ENCODE measurements at regions not wholly inside any gene's neighbourhood (a gene's known extent, or its start where the extent isn't known, plus 50 kb on each side); places are given as distances from the start of the nearest gene placed in this dataset.
A peak's percentile ranks its signal among the peaks of the same experiment; 100 is the strongest.
"Not testable (repeated sequence)": the region's sequence is repeated elsewhere in the genome, so short reads cannot be mapped to it uniquely, and the experiment has no call there.

- no peaks in the 10 kb centered on the region for H3K9me3 ChIP-seq (ENCODE audit: control insufficient read depth, insufficient read depth, low read depth, low read length)
- H3K4me3 ChIP-seq (ENCODE audit: low read depth, low read length): no peak overlapping the region
- no peak overlapping the region for H3K27ac ChIP-seq (ENCODE audit: extremely low read depth, low read depth, low read length)
- H3K36me3 ChIP-seq (ENCODE audit: control insufficient read depth in 2 of 2, insufficient read depth in 1 of 2, low read length in 2 of 2): no peaks in the 10 kb centered on the region
- TF ChIP-seq ZSCAN23 (tag by site-specific recombination; IDR thresholded peaks at IDR 0.05): no peak
- no peak for TF ChIP-seq ZNF521 (tag by site-specific recombination; IDR thresholded peaks at IDR 0.05)
- no peak for TF ChIP-seq ZNF341 (tag by site-specific recombination; IDR thresholded peaks at IDR 0.05; ENCODE audit: low read depth)
- no peak for TF ChIP-seq ZNF354C (tag by site-specific recombination; IDR thresholded peaks at IDR 0.05; ENCODE audit: borderline replicate concordance, low read depth)
- TF ChIP-seq RBAK (tag by site-specific recombination; IDR thresholded peaks at IDR 0.05): no peak
- TF ChIP-seq KLF1 (tag by site-specific recombination; IDR thresholded peaks at IDR 0.05): no peak
- no peak for TF ChIP-seq ZNF26 (tag by site-specific recombination; IDR thresholded peaks at IDR 0.05)
- TF ChIP-seq, protein P1, sequence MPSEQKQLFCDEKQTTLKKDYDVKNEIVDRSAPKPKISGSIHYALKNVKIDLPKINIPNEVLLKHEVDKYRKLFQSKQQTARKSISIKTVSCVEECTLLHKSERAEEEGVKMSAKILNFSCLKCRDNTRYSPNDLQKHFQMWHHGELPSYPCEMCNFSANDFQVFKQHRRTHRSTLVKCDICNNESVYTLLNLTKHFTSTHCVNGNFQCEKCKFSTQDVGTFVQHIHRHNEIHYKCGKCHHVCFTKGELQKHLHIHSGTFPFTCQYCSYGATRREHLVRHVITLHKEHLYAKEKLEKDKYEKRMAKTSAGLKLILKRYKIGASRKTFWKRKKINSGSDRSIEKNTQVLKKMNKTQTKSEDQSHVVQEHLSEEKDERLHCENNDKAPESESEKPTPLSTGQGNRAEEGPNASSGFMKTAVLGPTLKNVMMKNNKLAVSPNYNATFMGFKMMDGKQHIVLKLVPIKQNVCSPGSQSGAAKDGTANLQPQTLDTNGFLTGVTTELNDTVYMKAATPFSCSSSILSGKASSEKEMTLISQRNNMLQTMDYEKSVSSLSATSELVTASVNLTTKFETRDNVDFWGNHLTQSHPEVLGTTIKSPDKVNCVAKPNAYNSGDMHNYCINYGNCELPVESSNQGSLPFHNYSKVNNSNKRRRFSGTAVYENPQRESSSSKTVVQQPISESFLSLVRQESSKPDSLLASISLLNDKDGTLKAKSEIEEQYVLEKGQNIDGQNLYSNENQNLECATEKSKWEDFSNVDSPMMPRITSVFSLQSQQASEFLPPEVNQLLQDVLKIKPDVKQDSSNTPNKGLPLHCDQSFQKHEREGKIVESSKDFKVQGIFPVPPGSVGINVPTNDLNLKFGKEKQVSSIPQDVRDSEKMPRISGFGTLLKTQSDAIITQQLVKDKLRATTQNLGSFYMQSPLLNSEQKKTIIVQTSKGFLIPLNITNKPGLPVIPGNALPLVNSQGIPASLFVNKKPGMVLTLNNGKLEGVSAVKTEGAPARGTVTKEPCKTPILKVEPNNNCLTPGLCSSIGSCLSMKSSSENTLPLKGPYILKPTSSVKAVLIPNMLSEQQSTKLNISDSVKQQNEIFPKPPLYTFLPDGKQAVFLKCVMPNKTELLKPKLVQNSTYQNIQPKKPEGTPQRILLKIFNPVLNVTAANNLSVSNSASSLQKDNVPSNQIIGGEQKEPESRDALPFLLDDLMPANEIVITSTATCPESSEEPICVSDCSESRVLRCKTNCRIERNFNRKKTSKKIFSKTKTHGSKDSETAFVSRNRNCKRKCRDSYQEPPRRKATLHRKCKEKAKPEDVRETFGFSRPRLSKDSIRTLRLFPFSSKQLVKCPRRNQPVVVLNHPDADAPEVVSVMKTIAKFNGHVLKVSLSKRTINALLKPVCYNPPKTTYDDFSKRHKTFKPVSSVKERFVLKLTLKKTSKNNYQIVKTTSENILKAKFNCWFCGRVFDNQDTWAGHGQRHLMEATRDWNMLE (tag by site-specific recombination; conservative IDR thresholded peaks at IDR 0.05; ENCODE audit: low read depth): no peak
- CTCF ChIA-PET: no interaction called here
- POLR2A ChIA-PET: no interaction called here
- no peaks in the 10 kb centered on the region for H3K4me1 ChIP-seq (ENCODE audit: control insufficient read depth, insufficient read depth, low read length)
These were observed 200.8 kb downstream of the ASMT start for GRCh38 chrX:1815456-1816175.

- TF ChIP-seq SETDB1 (IDR thresholded peaks at IDR 0.05; ENCODE audit: insufficient read length, low read length): peak; percentile 87
- 0 out of 2 replicates have a peak, but pooled peaks have one; percentile 11 for TF ChIP-seq OSR2 (tag by site-specific recombination; IDR thresholded peaks at IDR 0.05)
- TF ChIP-seq FEZF1 (tag by site-specific recombination; IDR thresholded peaks at IDR 0.05): peak; percentile 57
- peak; percentile 59 for TF ChIP-seq GLIS1 (tag by site-specific recombination; IDR thresholded peaks at IDR 0.05)
- H3K36me3 ChIP-seq (ENCODE audit: control insufficient read depth in 2 of 2, insufficient read depth in 1 of 2, low read length in 2 of 2); H3K27ac ChIP-seq (ENCODE audit: extremely low read depth, low read depth, low read length); POLR2A ChIA-PET; H3K9me3 ChIP-seq (ENCODE audit: control insufficient read depth, insufficient read depth, low read depth, low read length); CTCF ChIA-PET; H3K4me1 ChIP-seq (ENCODE audit: control insufficient read depth, insufficient read depth, low read length); H3K4me3 ChIP-seq (ENCODE audit: low read depth, low read length): not testable (repeated sequence)
These were observed 201.6 kb downstream of the ASMT start for GRCh38 chrX:1816387-1816982.

GRCh38 chrX:1821846-1822245, 207.0 kb downstream of the ASMT start:
- H3K27ac ChIP-seq (ENCODE audit: extremely low read depth, low read depth, low read length): no peak overlapping the region
- POLR2A ChIA-PET: no interaction called here
- no peaks in the 10 kb centered on the region for H3K36me3 ChIP-seq (ENCODE audit: control insufficient read depth in 2 of 2, insufficient read depth in 1 of 2, low read length in 2 of 2)
- no peaks in the 10 kb centered on the region for H3K9me3 ChIP-seq (ENCODE audit: control insufficient read depth, insufficient read depth, low read depth, low read length)
- no peak overlapping the region for H3K4me3 ChIP-seq (ENCODE audit: low read depth, low read length)
- H3K4me1 ChIP-seq (ENCODE audit: control insufficient read depth, insufficient read depth, low read length): no peaks in the 10 kb centered on the region
- CTCF ChIA-PET: no interaction called here
- TF ChIP-seq, protein P2, sequence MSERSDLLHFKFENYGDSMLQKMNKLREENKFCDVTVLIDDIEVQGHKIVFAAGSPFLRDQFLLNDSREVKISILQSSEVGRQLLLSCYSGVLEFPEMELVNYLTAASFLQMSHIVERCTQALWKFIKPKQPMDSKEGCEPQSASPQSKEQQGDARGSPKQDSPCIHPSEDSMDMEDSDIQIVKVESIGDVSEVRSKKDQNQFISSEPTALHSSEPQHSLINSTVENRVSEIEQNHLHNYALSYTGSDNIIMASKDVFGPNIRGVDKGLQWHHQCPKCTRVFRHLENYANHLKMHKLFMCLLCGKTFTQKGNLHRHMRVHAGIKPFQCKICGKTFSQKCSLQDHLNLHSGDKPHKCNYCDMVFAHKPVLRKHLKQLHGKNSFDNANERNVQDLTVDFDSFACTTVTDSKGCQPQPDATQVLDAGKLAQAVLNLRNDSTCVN (tag by site-specific recombination; optimal IDR thresholded peaks at IDR 0.05): no peak
- TF ChIP-seq ZNF211 (tag by site-specific recombination; IDR thresholded peaks at IDR 0.05; ENCODE audit: low read depth) (no peak), KLF1 (tag by site-specific recombination; IDR thresholded peaks at IDR 0.05) (no peak), WT1 (tag by site-specific recombination; IDR thresholded peaks at IDR 0.05) (no peak), ZNF791 (tag by site-specific recombination; IDR thresholded peaks at IDR 0.05) (no peak), ZSCAN30 (tag by site-specific recombination; IDR thresholded peaks at IDR 0.05) (no peak), ZBTB6 (tag by site-specific recombination; IDR thresholded peaks at IDR 0.05) (no peak), ZNF214 (tag by site-specific recombination; IDR thresholded peaks at IDR 0.05; ENCODE audit: borderline replicate concordance) (no peak), ZIC2 (tag by site-specific recombination; IDR thresholded peaks at IDR 0.05) (no peak), ZNF23 (tag by site-specific recombination; IDR thresholded peaks at IDR 0.05; ENCODE audit: borderline replicate concordance) (no peak), ZNF544 (tag by site-specific recombination; IDR thresholded peaks at IDR 0.05) (no peak)
